Caco-2 (cell line): ENCODE measurements at regions not wholly inside any gene's neighbourhood (a gene's known extent, or its start where the extent isn't known, plus 50 kb on each side); places are given as distances from the start of the nearest gene placed in this dataset.
"Not testable (repeated sequence)": the region's sequence is repeated elsewhere in the genome, so short reads cannot be mapped to it uniquely, and the experiment has no call there.

Experiments
- BruUV-seq: library from RNA; stranded (reverse); fragments of 400-500 nt; replicated peaks from 2 replicates; lab custom pipeline; 2021; lab: Mats Ljungman, UMichigan
- CTCF ChIA-PET: fragments of 300-600 bp; sonication (Branson Sonifier 250); formaldehyde crosslinking; loops from one replicate; lab custom pipeline; 2022; ENCODE audit warnings: antibody characterized with exemption; lab: Charles Lee
- POLR2A ChIA-PET: fragments of 300-600 bp; sonication (Branson Sonifier 250); formaldehyde crosslinking; loops from one replicate; lab custom pipeline; 2022; ENCODE audit warnings: antibody characterized with exemption; lab: Charles Lee
- DNase-seq, 2 experiments: peaks; one replicate each; pipeline versions ENCODE4 v3.0.0 to v3.0.0-alpha.2; 2020 to 2022
- H3K27me3 ChIP-seq: replicated peaks from 2 replicates; pipeline ENCODE4 v1.6.0; 2011; ENCODE audit warnings: low read length; ENCODE audit not compliant: control insufficient read depth, insufficient read depth
- H3K36me3 ChIP-seq: 2 replicates; pipeline ENCODE4 v1.5.1; 2011; ENCODE audit warnings: low read length; ENCODE audit not compliant: control insufficient read depth, insufficient read depth
- H3K4me1 ChIP-seq: fragments of 250-450 bp; sonication (Bioruptor Pico); 2 replicates; pipeline ENCODE4 v1.5.1; 2020; ENCODE audit warnings: mild to moderate bottlenecking
- H3K4me3 ChIP-seq: 2 replicates; pipeline ENCODE4 v1.5.1; 2011; ENCODE audit warnings: low read depth, mild to moderate bottlenecking, control low read depth, low read length
- H3K9me3 ChIP-seq: fragments of 250-450 bp; sonication (Bioruptor Pico); 2 replicates; pipeline ENCODE4 v1.5.1; 2020; ENCODE audit warnings: mild to moderate bottlenecking, moderate library complexity
- H3K27ac Mint-ChIP-seq: one replicate; pipeline ENCODE4 v1.8.0; 2022; ENCODE audit warnings: mixed read lengths; ENCODE audit not compliant: unreplicated experiment
- H3K27me3 Mint-ChIP-seq: one replicate; pipeline ENCODE4 v1.8.0; 2022; ENCODE audit warnings: mixed read lengths; ENCODE audit not compliant: insufficient read depth, unreplicated experiment
- H3K36me3 Mint-ChIP-seq: one replicate; pipeline ENCODE4 v1.8.0; 2022; ENCODE audit warnings: mild to moderate bottlenecking, mixed read lengths; ENCODE audit not compliant: insufficient read depth, unreplicated experiment
- H3K4me1 Mint-ChIP-seq: one replicate; pipeline ENCODE4 v1.8.0; 2022; ENCODE audit warnings: low read depth, mixed read lengths; ENCODE audit not compliant: unreplicated experiment
- H3K4me3 Mint-ChIP-seq: one replicate; pipeline ENCODE4 v1.8.0; 2022; ENCODE audit warnings: mild to moderate bottlenecking, moderate library complexity, mixed read lengths; ENCODE audit not compliant: unreplicated experiment
- H3K9me3 Mint-ChIP-seq: one replicate; pipeline ENCODE4 v1.8.0; 2022; ENCODE audit warnings: mixed read lengths; ENCODE audit not compliant: unreplicated experiment
- intact Hi-C: fragments of 100-400 bp; cut with micrococcal nuclease; formaldehyde crosslinking; loops from one replicate; pipeline ENCODE4 v1.10.0; 2022; ENCODE audit not compliant: unreplicated experiment
- TF ChIP-seq, protein P1 (sequence below), 2 experiments: fragments of 200-600 bp in 1 of 2; IDR thresholded peaks; 1 replicate in 1 of 2; 2 replicates in 1 of 2; pipeline versions ENCODE4 v1.5.1 to v1.8.0; 2011 to 2022; ENCODE audit warnings: antibody characterized with exemption in 1 of 2, control low read depth in 1 of 2, inconsistent platforms in 1 of 2, low read depth in 1 of 2, low read length in 1 of 2, mild to moderate bottlenecking in 1 of 2, moderate library complexity in 1 of 2; ENCODE audit not compliant: insufficient read depth in 1 of 2, severe bottlenecking in 1 of 2, unreplicated experiment in 1 of 2

DNA sequence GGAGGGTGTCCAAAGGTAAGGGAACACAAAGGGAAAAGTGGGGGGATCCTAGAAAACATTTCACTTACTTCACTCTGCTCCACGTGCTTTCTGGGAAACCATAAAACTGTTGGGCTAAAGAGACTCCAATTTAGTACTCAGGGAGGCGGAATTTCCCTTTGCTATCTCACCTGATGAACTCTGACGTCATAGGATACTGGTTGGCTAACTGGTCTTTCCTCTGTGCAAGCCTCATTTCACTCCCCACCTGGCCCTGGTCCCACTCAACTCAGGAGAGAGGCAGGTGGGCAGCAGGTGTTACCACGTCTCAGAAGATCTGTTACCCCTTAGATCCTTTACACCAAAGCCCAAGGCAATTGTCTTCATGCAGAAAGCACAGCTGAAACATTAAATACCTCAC lies 51.8 kb upstream of the PMAIP1 start:
- no peaks in the 10 kb centered on the region for H3K4me1 ChIP-seq
- CTCF ChIA-PET = no interaction called here
- intact Hi-C loops = no loop called here
- Mint-ChIP-seq H3K4me1 (no peaks in the 10 kb centered on the region), H3K9me3 (no peaks in the 10 kb centered on the region), H3K36me3 (no peaks in the 10 kb centered on the region), H3K4me3 (no peak overlapping the region), H3K27ac (no peak overlapping the region), H3K27me3 (no peaks in the 10 kb centered on the region)
- POLR2A ChIA-PET = no interaction called here
- H3K4me3 ChIP-seq = no peak overlapping the region
- TF ChIP-seq, protein P1, sequence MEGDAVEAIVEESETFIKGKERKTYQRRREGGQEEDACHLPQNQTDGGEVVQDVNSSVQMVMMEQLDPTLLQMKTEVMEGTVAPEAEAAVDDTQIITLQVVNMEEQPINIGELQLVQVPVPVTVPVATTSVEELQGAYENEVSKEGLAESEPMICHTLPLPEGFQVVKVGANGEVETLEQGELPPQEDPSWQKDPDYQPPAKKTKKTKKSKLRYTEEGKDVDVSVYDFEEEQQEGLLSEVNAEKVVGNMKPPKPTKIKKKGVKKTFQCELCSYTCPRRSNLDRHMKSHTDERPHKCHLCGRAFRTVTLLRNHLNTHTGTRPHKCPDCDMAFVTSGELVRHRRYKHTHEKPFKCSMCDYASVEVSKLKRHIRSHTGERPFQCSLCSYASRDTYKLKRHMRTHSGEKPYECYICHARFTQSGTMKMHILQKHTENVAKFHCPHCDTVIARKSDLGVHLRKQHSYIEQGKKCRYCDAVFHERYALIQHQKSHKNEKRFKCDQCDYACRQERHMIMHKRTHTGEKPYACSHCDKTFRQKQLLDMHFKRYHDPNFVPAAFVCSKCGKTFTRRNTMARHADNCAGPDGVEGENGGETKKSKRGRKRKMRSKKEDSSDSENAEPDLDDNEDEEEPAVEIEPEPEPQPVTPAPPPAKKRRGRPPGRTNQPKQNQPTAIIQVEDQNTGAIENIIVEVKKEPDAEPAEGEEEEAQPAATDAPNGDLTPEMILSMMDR (IDR thresholded peaks at IDR 0.05; ENCODE audit: insufficient read depth in 1 of 2, low read depth in 1 of 2, low read length in 1 of 2, severe bottlenecking in 1 of 2, unreplicated experiment in 1 of 2) = no peak
- H3K36me3 ChIP-seq = no peaks in the 10 kb centered on the region
- no TSS peak for BruUV-seq
- no peak for DNase-seq
- H3K27me3 ChIP-seq = no peaks in the 10 kb centered on the region
- H3K9me3 ChIP-seq = no peaks in the 10 kb centered on the region

DNA sequence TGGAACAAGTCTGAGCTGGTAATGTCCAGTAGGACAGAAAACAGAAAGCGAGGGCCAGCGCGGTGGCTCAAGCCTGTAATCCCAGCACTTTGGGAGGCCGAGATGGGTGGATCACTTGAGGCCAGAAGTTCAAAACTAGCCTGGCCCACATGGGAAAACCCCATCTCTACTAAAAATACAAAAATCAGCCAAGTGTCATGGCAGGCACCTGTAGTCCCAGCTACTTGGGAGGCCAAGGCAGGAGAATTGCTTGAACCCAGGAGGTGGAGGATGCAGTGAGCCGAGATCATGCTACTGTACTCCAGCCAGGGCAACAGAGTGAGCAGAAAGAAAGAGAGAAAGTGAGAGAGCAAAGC lies 52.3 kb upstream of the PMAIP1 start:
- H3K36me3 ChIP-seq, intact Hi-C loops, DNase-seq, H3K9me3 Mint-ChIP-seq, H3K4me3 ChIP-seq, BruUV-seq, H3K27me3 Mint-ChIP-seq, POLR2A ChIA-PET, H3K36me3 Mint-ChIP-seq, H3K4me1 Mint-ChIP-seq, H3K4me1 ChIP-seq, H3K4me3 Mint-ChIP-seq, H3K9me3 ChIP-seq, H3K27ac Mint-ChIP-seq, CTCF ChIA-PET, H3K27me3 ChIP-seq: not testable (repeated sequence)

DNA sequence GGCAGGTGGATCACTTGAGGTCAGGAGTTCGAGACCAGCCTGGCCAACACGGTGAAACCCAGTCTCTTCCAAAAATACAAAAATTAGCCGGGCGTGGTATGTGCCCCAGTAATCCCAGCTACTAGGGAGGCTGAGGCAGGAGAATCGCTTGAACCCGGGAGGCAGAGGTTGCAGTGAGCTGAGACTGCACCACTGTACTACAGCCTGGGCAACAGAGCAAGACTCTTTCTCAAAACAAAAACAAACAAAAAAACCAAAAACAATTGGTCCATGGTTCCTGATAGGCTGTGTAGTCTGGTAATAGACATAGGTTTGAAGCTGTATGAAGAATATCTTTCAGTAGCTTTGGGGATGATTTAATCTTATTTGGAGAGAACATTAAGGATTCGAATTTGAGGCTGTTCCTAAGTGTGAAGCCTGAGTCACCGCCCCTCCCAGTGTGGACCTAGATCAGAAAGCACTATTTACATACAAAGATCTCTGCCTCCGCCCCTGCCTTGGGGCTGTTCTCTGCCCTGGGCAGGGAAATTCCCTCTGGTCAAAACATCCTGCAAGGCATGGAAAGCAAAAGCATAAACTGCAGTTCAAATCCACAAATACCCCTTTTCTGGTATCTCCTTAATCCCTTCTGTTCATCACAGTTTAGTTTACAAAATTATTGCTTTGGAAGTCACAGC lies 52.8 kb upstream of the PMAIP1 start:
- DNase-seq = peak; percentile 7 to 31
- Mint-ChIP-seq H3K9me3 (no peaks in the 10 kb centered on the region), H3K36me3 (no peaks in the 10 kb centered on the region), H3K27me3 (no peaks in the 10 kb centered on the region), H3K27ac (no peak overlapping the region), H3K4me1 (no peaks in the 10 kb centered on the region), H3K4me3 (no peak overlapping the region)
- CTCF ChIA-PET = no interaction called here
- intact Hi-C loops = no loop called here
- no peaks in the 10 kb centered on the region for H3K9me3 ChIP-seq
- no peak overlapping the region for H3K4me3 ChIP-seq
- no peaks in the 10 kb centered on the region for H3K36me3 ChIP-seq
- TF ChIP-seq, protein P1 (IDR thresholded peaks at IDR 0.05; ENCODE audit: insufficient read depth in 1 of 2, low read depth in 1 of 2, low read length in 1 of 2, severe bottlenecking in 1 of 2, unreplicated experiment in 1 of 2) = no peak
- no peaks in the 10 kb centered on the region for H3K4me1 ChIP-seq
- BruUV-seq = no TSS peak
- H3K27me3 ChIP-seq = no peaks in the 10 kb centered on the region
- POLR2A ChIA-PET = no interaction called here
